ENCODE measurements at regions not wholly inside any gene's neighbourhood (a gene's known extent, or its start where the extent isn't known, plus 50 kb on each side); places are given as distances from the start of the nearest gene placed in this dataset.

GRCh38 chr13:22961835-22962537, 218.8 kb upstream of the SGCG start:
- no peak for TF ChIP-seq CTCF (IDR thresholded peaks at IDR 0.05)
- no peak for TF ChIP-seq ZFX (IDR thresholded peaks at IDR 0.05; ENCODE audit: borderline replicate concordance)

Measured in 22Rv1 (cell line).